Endothelial cell (in vitro differentiated cells): ENCODE measurements at regions not wholly inside any gene's neighbourhood (a gene's known extent, or its start where the extent isn't known, plus 50 kb on each side); places are given as distances from the start of the nearest gene placed in this dataset.

Source experiments
- DNase-seq: peaks from one replicate; pipeline ENCODE4 v3.0.0; 2021; ENCODE audit warnings: low spot score
- H3K27ac Mint-ChIP-seq: one replicate; pipeline ENCODE4 v1.8.0; 2021; ENCODE audit warnings: mixed read lengths, inconsistent platforms; ENCODE audit not compliant: unreplicated experiment
- H3K27me3 Mint-ChIP-seq: one replicate; pipeline ENCODE4 v1.8.0; 2021; ENCODE audit warnings: mild to moderate bottlenecking, moderate library complexity, mixed read lengths, inconsistent platforms; ENCODE audit not compliant: unreplicated experiment
- H3K36me3 Mint-ChIP-seq: one replicate; pipeline ENCODE4 v1.8.0; 2021; ENCODE audit warnings: mild to moderate bottlenecking, low read depth, mixed read lengths, inconsistent platforms; ENCODE audit not compliant: unreplicated experiment
- H3K4me1 Mint-ChIP-seq: one replicate; pipeline ENCODE4 v1.8.0; 2021; ENCODE audit warnings: mild to moderate bottlenecking, mixed read lengths, inconsistent platforms; ENCODE audit not compliant: unreplicated experiment
- H3K4me3 Mint-ChIP-seq: one replicate; pipeline ENCODE4 v1.8.0; 2021; ENCODE audit warnings: mild to moderate bottlenecking, mixed read lengths, inconsistent platforms; ENCODE audit not compliant: unreplicated experiment
- H3K9me3 Mint-ChIP-seq: one replicate; pipeline ENCODE4 v1.8.0; 2021; ENCODE audit warnings: mixed read lengths, inconsistent platforms; ENCODE audit not compliant: unreplicated experiment
- CTCF ChIP-seq: fragments of 200-600 bp; sonication (generic); IDR thresholded peaks from one replicate; pipeline ENCODE4 v1.5.0; 2021; ENCODE audit warnings: antibody characterized with exemption; ENCODE audit not compliant: unreplicated experiment

GRCh38 chr17:77001487-77001886, 133.3 kb downstream of the MGAT5B start:
- DNase-seq, result no peak
- no peak overlapping the region for H3K27ac Mint-ChIP-seq
- no peak for TF ChIP-seq CTCF
- H3K4me1 Mint-ChIP-seq, result peaks cover 8% of the 10 kb centered on the region
- no peaks in the 10 kb centered on the region for H3K36me3 Mint-ChIP-seq
- no peak overlapping the region for H3K4me3 Mint-ChIP-seq
- H3K27me3 Mint-ChIP-seq, result peaks cover 2% of the 10 kb centered on the region
- H3K9me3 Mint-ChIP-seq, result no peaks in the 10 kb centered on the region

- no peak for TF ChIP-seq CTCF
- Mint-ChIP-seq H3K27ac (no peak overlapping the region), H3K27me3 (peaks cover 2% of the 10 kb centered on the region), H3K4me1 (peaks cover 5% of the 10 kb centered on the region), H3K4me3 (no peak overlapping the region), H3K9me3 (no peaks in the 10 kb centered on the region), H3K36me3 (no peaks in the 10 kb centered on the region)
- no peak for DNase-seq
Measured at GRCh38 chr17:77002103-77003045, 134.2 kb downstream of the MGAT5B start.

- Mint-ChIP-seq H3K4me1 (peaks cover 2% of the 10 kb centered on the region), H3K9me3 (no peaks in the 10 kb centered on the region), H3K4me3 (no peak overlapping the region), H3K27me3 (peaks cover 2% of the 10 kb centered on the region), H3K27ac (no peak overlapping the region), H3K36me3 (no peaks in the 10 kb centered on the region)
- no peak for TF ChIP-seq CTCF
- DNase-seq, result no peak
Measured at GRCh38 chr17:77003699-77004098, 135.5 kb downstream of the MGAT5B start.

- H3K9me3 Mint-ChIP-seq, result no peaks in the 10 kb centered on the region
- H3K4me3 Mint-ChIP-seq, result no peak overlapping the region
- no peaks in the 10 kb centered on the region for H3K27me3 Mint-ChIP-seq
- no peaks in the 10 kb centered on the region for H3K36me3 Mint-ChIP-seq
- TF ChIP-seq CTCF, result no peak
- H3K27ac Mint-ChIP-seq, result no peak overlapping the region
- no peak for DNase-seq
- peaks cover 5% of the 10 kb centered on the region for H3K4me1 Mint-ChIP-seq
Measured at GRCh38 chr17:77006971-77007649, 133.7 kb upstream of the SEC14L1 start.

GRCh38 chr17:77009877-77010276, 130.9 kb upstream of the SEC14L1 start:
- Mint-ChIP-seq H3K27me3 (no peaks in the 10 kb centered on the region), H3K27ac (no peak overlapping the region), H3K36me3 (no peaks in the 10 kb centered on the region), H3K4me1 (peaks cover 5% of the 10 kb centered on the region), H3K9me3 (no peaks in the 10 kb centered on the region), H3K4me3 (no peak overlapping the region)
- DNase-seq, result no peak
- TF ChIP-seq CTCF, result no peak
